ENCODE measurements at regions not wholly inside any gene's neighbourhood (a gene's known extent, or its start where the extent isn't known, plus 50 kb on each side); places are given as distances from the start of the nearest gene placed in this dataset.

DNA sequence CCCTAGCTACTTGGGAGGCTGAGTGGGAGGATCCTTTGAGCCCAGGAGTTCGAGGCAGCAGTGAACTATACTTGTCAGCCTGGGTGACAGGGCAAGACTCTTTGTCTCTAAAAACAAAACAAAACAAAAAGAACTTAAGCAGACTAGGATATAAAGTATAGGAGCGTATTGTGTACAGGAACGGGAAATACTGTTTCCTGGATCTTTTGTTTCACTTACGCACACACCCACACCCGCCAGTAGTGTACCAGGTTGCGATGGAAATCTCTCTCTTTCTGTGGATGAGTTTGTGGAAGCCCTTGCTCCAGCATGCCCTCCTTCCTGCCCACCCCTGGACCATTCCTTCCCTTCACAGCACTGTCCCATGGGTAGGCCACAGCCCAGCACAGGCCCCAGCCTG lies 136.3 kb downstream of the RPIA start:
- intact Hi-C loops (cut with DNase I; ENCODE audit: low total_unique reads): no loop called here
- Histone ChIP-seq H3K36me3 (no peaks in the 10 kb centered on the region), H3K9me3 (no peaks in the 10 kb centered on the region), H3K27ac (peak overlapping the region; percentile 47 to 74 (median 64)), H3K4me3 (no peak overlapping the region), H3K27me3 (peaks cover 0 to 3% (median 3%) of the 10 kb centered on the region in 3 donors), H3K4me1 (no peaks in the 10 kb centered on the region)
- in situ Hi-C loops (cut with MboI; ENCODE audit: low sequenced_read_pairs in 4 of 4): no loop called here
- DNase-seq: no peak
- TF ChIP-seq, protein P1, sequence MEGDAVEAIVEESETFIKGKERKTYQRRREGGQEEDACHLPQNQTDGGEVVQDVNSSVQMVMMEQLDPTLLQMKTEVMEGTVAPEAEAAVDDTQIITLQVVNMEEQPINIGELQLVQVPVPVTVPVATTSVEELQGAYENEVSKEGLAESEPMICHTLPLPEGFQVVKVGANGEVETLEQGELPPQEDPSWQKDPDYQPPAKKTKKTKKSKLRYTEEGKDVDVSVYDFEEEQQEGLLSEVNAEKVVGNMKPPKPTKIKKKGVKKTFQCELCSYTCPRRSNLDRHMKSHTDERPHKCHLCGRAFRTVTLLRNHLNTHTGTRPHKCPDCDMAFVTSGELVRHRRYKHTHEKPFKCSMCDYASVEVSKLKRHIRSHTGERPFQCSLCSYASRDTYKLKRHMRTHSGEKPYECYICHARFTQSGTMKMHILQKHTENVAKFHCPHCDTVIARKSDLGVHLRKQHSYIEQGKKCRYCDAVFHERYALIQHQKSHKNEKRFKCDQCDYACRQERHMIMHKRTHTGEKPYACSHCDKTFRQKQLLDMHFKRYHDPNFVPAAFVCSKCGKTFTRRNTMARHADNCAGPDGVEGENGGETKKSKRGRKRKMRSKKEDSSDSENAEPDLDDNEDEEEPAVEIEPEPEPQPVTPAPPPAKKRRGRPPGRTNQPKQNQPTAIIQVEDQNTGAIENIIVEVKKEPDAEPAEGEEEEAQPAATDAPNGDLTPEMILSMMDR (IDR thresholded peaks at IDR 0.05 in 4 of 5, conservative IDR thresholded peaks at IDR 0.05 in 1 of 5): no peak
- no peak for TF ChIP-seq POLR2A (IDR thresholded peaks at IDR 0.05)
- peak; percentile 41 to 56 for ATAC-seq

DNA sequence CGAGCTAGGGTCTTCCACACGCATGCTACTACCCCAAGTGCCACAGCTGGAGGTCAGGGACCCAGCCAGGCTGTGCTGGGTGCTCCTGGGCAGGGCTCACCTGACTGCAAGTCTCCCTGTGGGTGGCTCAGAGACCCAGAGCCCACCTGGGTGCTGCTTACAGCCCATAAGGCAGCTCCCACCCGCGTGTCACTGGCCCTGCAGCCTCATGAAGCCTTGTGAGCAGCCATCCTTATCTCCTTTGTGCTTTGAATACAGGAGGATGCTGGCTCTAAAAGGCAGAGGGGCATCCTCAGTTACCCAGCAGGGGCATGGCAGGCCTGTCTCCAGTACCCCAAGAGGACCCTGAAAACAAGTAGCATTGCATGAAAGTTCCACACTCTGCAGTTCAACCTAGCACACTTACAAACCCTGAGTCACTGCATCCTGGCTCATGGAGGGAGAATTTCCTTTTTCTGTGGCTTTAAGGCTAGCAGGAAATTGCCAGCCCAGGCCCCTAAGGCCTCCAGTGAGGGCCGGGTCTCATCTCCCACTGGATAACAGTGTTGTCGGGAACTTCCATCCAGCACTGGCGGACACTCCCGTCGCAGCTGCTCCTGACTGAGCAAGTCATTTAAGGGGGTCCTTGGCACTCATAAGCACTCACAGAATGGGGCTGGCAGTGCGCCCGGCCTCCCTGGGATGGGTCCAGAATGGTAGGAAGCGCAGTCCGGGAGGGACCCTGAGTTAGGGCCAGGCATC lies 137.1 kb downstream of the RPIA start:
- Histone ChIP-seq H3K27me3 (peaks cover 0 to 3% (median 3%) of the 10 kb centered on the region in 3 donors), H3K9me3 (no peaks in the 10 kb centered on the region), H3K36me3 (no peaks in the 10 kb centered on the region), H3K27ac (peak overlapping the region in 3 of 4 donors; percentile 63 to 74 (median 64)), H3K4me1 (no peaks in the 10 kb centered on the region), H3K4me3 (peak overlapping the region in 1 of 4 donors; percentile 9)
- intact Hi-C loops (cut with DNase I; ENCODE audit: low total_unique reads): no loop called here
- TF ChIP-seq POLR2A (IDR thresholded peaks at IDR 0.05): no peak
- TF ChIP-seq, protein P1 (IDR thresholded peaks at IDR 0.05 in 4 of 5, conservative IDR thresholded peaks at IDR 0.05 in 1 of 5): no peak
- in situ Hi-C loops (cut with MboI; ENCODE audit: low sequenced_read_pairs in 4 of 4): no loop called here
- ATAC-seq: peak; percentile 67 to 69
- no peak for DNase-seq

DNA sequence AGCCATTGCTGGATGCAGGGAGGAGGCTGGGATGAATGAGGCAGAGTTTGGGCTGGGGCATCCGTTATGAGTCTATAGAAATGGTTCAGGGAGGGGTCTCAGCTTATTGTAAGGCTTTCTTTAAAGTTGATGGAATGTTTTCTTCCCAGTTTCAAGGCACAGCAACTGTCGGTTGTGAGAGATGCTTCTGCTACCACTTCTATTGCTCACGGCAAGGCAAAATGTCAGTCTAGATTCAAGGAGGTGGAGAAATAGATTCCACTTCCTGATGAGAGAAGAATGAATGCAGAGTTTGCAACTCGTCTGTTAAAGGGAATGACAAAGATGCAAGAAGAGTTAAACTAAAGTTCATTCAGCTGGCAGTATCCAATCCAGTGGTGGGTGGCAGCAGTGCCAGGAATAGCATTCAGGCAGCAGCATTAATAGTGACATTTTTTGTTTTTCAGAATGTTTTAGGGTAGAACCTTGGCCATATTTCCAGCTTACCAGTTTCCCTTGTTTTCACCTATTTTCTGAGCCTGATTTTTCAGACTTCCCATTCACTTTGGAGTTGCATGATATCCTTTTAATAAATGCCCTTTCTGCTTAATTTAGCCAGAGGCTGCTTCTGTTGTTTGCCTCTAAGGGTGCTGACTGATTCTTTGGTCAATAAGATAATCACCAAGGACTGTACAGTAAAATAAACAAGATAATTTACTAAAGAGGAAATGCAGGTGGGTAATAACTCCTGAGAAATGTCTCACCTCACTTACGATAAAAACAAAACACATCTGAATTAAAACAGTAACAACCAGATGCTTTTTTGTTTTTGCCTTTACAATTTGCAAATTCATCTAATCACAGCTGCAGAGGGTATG lies 138.4 kb downstream of the RPIA start:
- ATAC-seq (no peak), DNase-seq (no peak)
- H3K36me3 ChIP-seq: no peaks in the 10 kb centered on the region
- in situ Hi-C loops (cut with MboI; ENCODE audit: low sequenced_read_pairs in 4 of 4): no loop called here
- H3K4me3 ChIP-seq: no peak overlapping the region
- TF ChIP-seq, protein P1 (IDR thresholded peaks at IDR 0.05 in 4 of 5, conservative IDR thresholded peaks at IDR 0.05 in 1 of 5): no peak
- H3K4me1 ChIP-seq: no peaks in the 10 kb centered on the region
- no peaks in the 10 kb centered on the region for H3K9me3 ChIP-seq
- H3K27me3 ChIP-seq: peaks cover 0 to 3% (median 3%) of the 10 kb centered on the region in 3 donors
- H3K27ac ChIP-seq: peak overlapping the region in 2 of 4 donors; percentile 63 to 74
- intact Hi-C loops (cut with DNase I; ENCODE audit: low total_unique reads): no loop called here

DNA sequence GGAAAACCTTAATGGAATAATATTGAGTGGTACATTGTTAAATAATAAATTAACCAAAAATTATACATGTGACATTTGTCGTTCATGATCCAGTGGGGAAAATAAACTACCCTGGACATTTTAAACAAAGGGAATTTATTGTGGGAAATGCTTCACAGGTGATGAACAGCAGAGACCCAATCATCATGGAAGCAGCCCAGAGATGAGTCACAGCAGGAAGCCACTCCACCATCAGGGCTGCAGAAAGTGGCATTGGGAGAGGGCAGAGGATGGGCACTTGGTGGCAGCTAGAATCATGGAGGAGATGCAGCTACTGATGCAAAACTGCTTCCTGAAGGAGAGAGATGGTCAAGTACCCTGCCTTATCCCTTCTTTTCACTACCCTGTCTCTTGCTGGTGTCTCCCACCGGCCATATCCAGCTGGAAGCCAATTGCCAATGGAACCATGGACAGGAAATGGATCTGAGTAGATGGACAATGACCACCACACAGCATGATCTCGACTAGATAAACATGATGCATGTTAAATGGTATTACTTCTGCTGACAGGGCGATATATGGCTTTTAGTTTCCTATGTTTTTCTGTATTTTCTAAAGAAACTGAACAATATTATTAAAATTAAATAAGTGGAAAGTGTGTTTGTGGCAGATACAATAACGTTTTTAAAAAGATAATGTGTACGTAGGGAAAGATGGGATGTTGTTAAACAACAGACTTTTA lies 139.8 kb downstream of the RPIA start:
- intact Hi-C loops (cut with DNase I; ENCODE audit: low total_unique reads) (no loop called here), in situ Hi-C loops (cut with MboI; ENCODE audit: low sequenced_read_pairs in 4 of 4) (no loop called here)
- Histone ChIP-seq H3K27ac (no peak overlapping the region), H3K27me3 (peaks cover 0 to 3% (median 3%) of the 10 kb centered on the region in 3 donors), H3K4me3 (no peak overlapping the region), H3K36me3 (no peaks in the 10 kb centered on the region), H3K9me3 (no peaks in the 10 kb centered on the region), H3K4me1 (no peaks in the 10 kb centered on the region)
- ATAC-seq (no peak), DNase-seq (no peak)
- no peak for TF ChIP-seq POLR2A (IDR thresholded peaks at IDR 0.05)

Data from gastrocnemius medialis (tissue), 4 donors.